DMS 273 treated with DMSO at 0.1 percent for 48 hours (cell line): ENCODE measurements at regions not wholly inside any gene's neighbourhood (a gene's known extent, or its start where the extent isn't known, plus 50 kb on each side); places are given as distances from the start of the nearest gene placed in this dataset.
"Not testable (repeated sequence)": the region's sequence is repeated elsewhere in the genome, so short reads cannot be mapped to it uniquely, and the experiment has no call there.

ENCODE experiments used
- DNase-seq: peaks from one replicate; lab custom pipeline; 2025; lab: John Stamatoyannopoulos, UW

GRCh38 chr17:445839-446238 lies 93.2 kb upstream of the RPH3AL start, which contains the start of gene RFLNB:
Gene RFLNB (minus strand): TSS chr17:445939.
- DNase-seq, result not testable (repeated sequence)

- DNase-seq, result no peak
These were observed 92.4 kb upstream of the RPH3AL start for GRCh38 chr17:444879-445454.

GRCh38 chr17:443109-443508 lies 90.5 kb upstream of the RPH3AL start:
- DNase-seq, result no peak

GRCh38 chr17:441155-441950 lies 88.7 kb upstream of the RPH3AL start:
- DNase-seq, result no peak

- no peak for DNase-seq
These were observed 85.6 kb upstream of the RPH3AL start for GRCh38 chr17:438191-438590.

- no peak for DNase-seq
These were observed 84.9 kb upstream of the RPH3AL start for GRCh38 chr17:437545-437944.

- DNase-seq, result no peak
These were observed 84.0 kb upstream of the RPH3AL start for GRCh38 chr17:436571-436970.

GRCh38 chr17:432471-432870 lies 79.9 kb upstream of the RPH3AL start:
- DNase-seq, result not testable (repeated sequence)

- DNase-seq, result no peak
These were observed 78.9 kb upstream of the RPH3AL start for GRCh38 chr17:431494-431893.

GRCh38 chr17:429589-429988 lies 77.0 kb upstream of the RPH3AL start:
- no peak for DNase-seq

GRCh38 chr17:428414-428813 lies 75.8 kb upstream of the RPH3AL start:
- no peak for DNase-seq

GRCh38 chr17:427891-428290 lies 75.3 kb upstream of the RPH3AL start:
- no peak for DNase-seq

GRCh38 chr17:427327-427726 lies 74.7 kb upstream of the RPH3AL start:
- no peak for DNase-seq

- no peak for DNase-seq
These were observed 69.8 kb upstream of the RPH3AL start for GRCh38 chr17:422196-422930.

- no peak for DNase-seq
These were observed 68.0 kb upstream of the RPH3AL start for GRCh38 chr17:420479-421175.

- DNase-seq, result no peak
These were observed 66.6 kb upstream of the RPH3AL start for GRCh38 chr17:419073-419735.

- DNase-seq, result no peak
These were observed 65.8 kb upstream of the RPH3AL start for GRCh38 chr17:418421-418751.

- no peak for DNase-seq
These were observed 65.2 kb upstream of the RPH3AL start for GRCh38 chr17:417691-418420.

- no peak for DNase-seq
These were observed 63.9 kb upstream of the RPH3AL start for GRCh38 chr17:416293-417206.

GRCh38 chr17:413706-414380 lies 61.2 kb upstream of the RPH3AL start:
- DNase-seq, result no peak
